OCI-LY3 (cell line): ENCODE measurements at regions not wholly inside any gene's neighbourhood (a gene's known extent, or its start where the extent isn't known, plus 50 kb on each side); places are given as distances from the start of the nearest gene placed in this dataset.

Experiments
- H2AFZ ChIP-seq: fragments of 200-600, 300-600 bp; shearing (Covaris generic); 2 replicates; pipeline ENCODE4 v1.6.0; 2014; ENCODE audit warnings: antibody characterized with exemption, low read depth, low read length
- H3K27ac ChIP-seq: fragments of 200-600, 300-600 bp; sonication (generic); 2 replicates; pipeline ENCODE4 v1.5.1; 2014; ENCODE audit warnings: mild to moderate bottlenecking, low read length, moderate library complexity, mixed read lengths
- H3K27me3 ChIP-seq: fragments of 200-600, 300-600 bp; sonication (generic); 2 replicates; pipeline ENCODE4 v1.6.1; 2014; ENCODE audit warnings: low read depth, low read length, mixed read lengths
- H3K36me3 ChIP-seq: fragments of 200-600, 300-600 bp; sonication (generic); replicated peaks from 2 replicates; pipeline ENCODE3; 2014; ENCODE audit warnings: low read depth, low read length, mixed read lengths
- H3K4me1 ChIP-seq: fragments of 300-600, 200-600 bp; sonication (generic); 2 replicates; pipeline ENCODE4 v1.6.1; 2014; ENCODE audit warnings: low read length, mixed read lengths
- H3K4me2 ChIP-seq: fragments of 200-600, 300-600 bp; sonication (generic); 2 replicates; pipeline ENCODE4 v1.6.1; 2014; ENCODE audit warnings: low read length, mixed read lengths
- H3K4me3 ChIP-seq: fragments of 300-600, 200-600 bp; sonication (generic); 2 replicates; pipeline ENCODE4 v1.5.1; 2014; ENCODE audit warnings: antibody characterized with exemption, mild to moderate bottlenecking, low read length, moderate library complexity
- H3K79me2 ChIP-seq: fragments of 300-600, 200-600 bp; shearing (Covaris generic); 2 replicates; pipeline ENCODE4 v1.6.1; 2014; ENCODE audit warnings: mild to moderate bottlenecking, low read length, mixed read lengths
- H3K9ac ChIP-seq: fragments of 300-600, 200-600 bp; shearing (Covaris generic); 2 replicates; pipeline ENCODE4 v1.6.0; 2014; ENCODE audit warnings: mild to moderate bottlenecking, low read length, moderate library complexity
- H3K9me3 ChIP-seq: fragments of 200-600, 300-600 bp; shearing (Covaris generic); 2 replicates; pipeline ENCODE4 v1.6.1; 2014; ENCODE audit warnings: low read length, mixed read lengths; ENCODE audit not compliant: insufficient read depth
- H4K20me1 ChIP-seq: fragments of 200-600, 300-600 bp; sonication (generic); 2 replicates; pipeline ENCODE4 v1.6.1; 2016; ENCODE audit warnings: low read length, mixed read lengths; ENCODE audit not compliant: insufficient read depth
- CTCF ChIP-seq: fragments of 200-600, 300-600 bp; sonication (generic); IDR thresholded peaks from 2 replicates; pipeline ENCODE4 v1.5.1; 2014; ENCODE audit warnings: antibody characterized with exemption, low read length, low read depth
- EZH2phosphoT487 ChIP-seq: fragments of 200-600 bp; shearing (Covaris generic); IDR thresholded peaks from 2 replicates; pipeline ENCODE4 v1.6.1; 2018; ENCODE audit warnings: antibody characterized with exemption, mixed run types, low read depth

- Histone ChIP-seq H3K4me1 (no peaks in the 10 kb centered on the region), H4K20me1 (no peaks in the 10 kb centered on the region), H3K36me3 (no peaks in the 10 kb centered on the region), H3K79me2 (no peaks in the 10 kb centered on the region), H3K4me2 (no peak overlapping the region), H3K4me3 (no peak overlapping the region), H3K9ac (no peak overlapping the region), H3K27ac (no peak overlapping the region), H3K9me3 (no peaks in the 10 kb centered on the region), H2AFZ (no peak overlapping the region), H3K27me3 (no peaks in the 10 kb centered on the region)
- no peak for TF ChIP-seq EZH2phosphoT487
- TF ChIP-seq CTCF: no peak
Measured at GRCh38 chr11:105229761-105230160, 90.2 kb upstream of the CARD18 start.

- H3K36me3 ChIP-seq: no peaks in the 10 kb centered on the region
- no peak overlapping the region for H3K27ac ChIP-seq
- H4K20me1 ChIP-seq: no peaks in the 10 kb centered on the region
- no peaks in the 10 kb centered on the region for H3K4me1 ChIP-seq
- no peaks in the 10 kb centered on the region for H3K9me3 ChIP-seq
- no peaks in the 10 kb centered on the region for H3K79me2 ChIP-seq
- no peaks in the 10 kb centered on the region for H3K27me3 ChIP-seq
- TF ChIP-seq EZH2phosphoT487 (no peak), CTCF (no peak)
- H3K4me3 ChIP-seq: no peak overlapping the region
- no peak overlapping the region for H3K9ac ChIP-seq
- H3K4me2 ChIP-seq: no peak overlapping the region
- H2AFZ ChIP-seq: no peak overlapping the region
Measured at GRCh38 chr11:105229257-105229656, 89.7 kb upstream of the CARD18 start.

GRCh38 chr11:105227363-105227762 is 87.8 kb upstream of the CARD18 start:
- Histone ChIP-seq H3K36me3 (no peaks in the 10 kb centered on the region), H4K20me1 (no peaks in the 10 kb centered on the region), H2AFZ (no peak overlapping the region), H3K4me1 (no peaks in the 10 kb centered on the region), H3K9me3 (no peaks in the 10 kb centered on the region), H3K9ac (no peak overlapping the region), H3K27ac (no peak overlapping the region), H3K79me2 (no peaks in the 10 kb centered on the region), H3K4me2 (no peak overlapping the region), H3K27me3 (no peaks in the 10 kb centered on the region), H3K4me3 (no peak overlapping the region)
- TF ChIP-seq CTCF (no peak), EZH2phosphoT487 (no peak)

- H3K9me3 ChIP-seq: no peaks in the 10 kb centered on the region
- no peaks in the 10 kb centered on the region for H3K36me3 ChIP-seq
- no peaks in the 10 kb centered on the region for H3K27me3 ChIP-seq
- H3K9ac ChIP-seq: no peak overlapping the region
- H4K20me1 ChIP-seq: no peaks in the 10 kb centered on the region
- H3K4me1 ChIP-seq: no peaks in the 10 kb centered on the region
- no peaks in the 10 kb centered on the region for H3K79me2 ChIP-seq
- no peak overlapping the region for H3K4me3 ChIP-seq
- H3K4me2 ChIP-seq: no peak overlapping the region
- TF ChIP-seq EZH2phosphoT487 (no peak), CTCF (no peak)
- no peak overlapping the region for H2AFZ ChIP-seq
- H3K27ac ChIP-seq: no peak overlapping the region
Measured at GRCh38 chr11:105226766-105227165, 87.2 kb upstream of the CARD18 start.
